GM18517 (cell line): ENCODE measurements at regions not wholly inside any gene's neighbourhood (a gene's known extent, or its start where the extent isn't known, plus 50 kb on each side); places are given as distances from the start of the nearest gene placed in this dataset.
"Not testable (repeated sequence)": the region's sequence is repeated elsewhere in the genome, so short reads cannot be mapped to it uniquely, and the experiment has no call there.

Experiments
- ATAC-seq: cut with Tn5 transposase; IDR thresholded peaks from one replicate; pipeline ENCODE4 v1.9.1; 2021; ENCODE audit warnings: mild to moderate bottlenecking, moderate library complexity; ENCODE audit not compliant: unreplicated experiment

- ATAC-seq = no peak
Measured at GRCh38 chr1:195715652-195716051, 892.6 kb downstream of the KCNT2 start.

GRCh38 chr1:195714248-195714647, 894.0 kb downstream of the KCNT2 start:
- ATAC-seq = no peak

DNA sequence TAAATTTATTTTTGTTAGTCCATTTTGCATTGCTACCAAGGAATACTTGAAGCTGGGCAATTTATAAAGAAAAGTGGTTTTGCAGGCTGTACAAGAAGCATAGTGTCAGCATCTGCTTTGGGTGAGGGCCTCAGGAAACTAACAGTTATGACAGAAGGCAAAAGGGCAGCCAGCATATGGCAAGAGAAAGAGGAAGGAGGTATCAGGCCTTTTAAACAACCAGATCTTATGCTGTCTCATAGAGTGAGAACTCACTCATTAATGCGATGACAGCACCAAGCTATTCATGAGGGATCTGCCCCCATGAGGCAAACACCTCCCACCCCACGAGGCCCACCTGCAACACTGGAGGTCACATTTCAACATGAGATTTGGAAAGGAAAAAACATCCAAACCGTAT, 898.4 kb downstream of the KCNT2 start:
- ATAC-seq = no peak

- ATAC-seq = no peak
Measured at GRCh38 chr1:195704028-195704427, 904.2 kb downstream of the KCNT2 start.

DNA sequence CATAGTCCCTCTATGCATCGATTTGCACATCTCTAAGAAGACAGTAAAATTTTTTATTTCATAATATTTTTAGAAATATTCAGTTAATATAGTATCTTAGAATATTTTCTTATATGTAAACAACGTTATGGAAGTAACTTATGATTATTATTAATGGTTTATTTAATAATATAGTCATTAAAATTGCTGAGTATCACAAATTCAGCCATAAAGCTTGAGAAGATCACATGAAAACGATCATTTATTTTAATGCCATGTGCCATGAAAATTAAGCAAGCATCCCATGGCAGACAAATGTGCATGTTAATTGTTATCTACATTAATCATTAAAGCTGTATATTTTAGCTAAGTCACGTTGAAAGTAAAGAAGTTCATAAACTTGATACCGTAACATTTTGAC, 907.1 kb downstream of the KCNT2 start:
- ATAC-seq = no peak

DNA sequence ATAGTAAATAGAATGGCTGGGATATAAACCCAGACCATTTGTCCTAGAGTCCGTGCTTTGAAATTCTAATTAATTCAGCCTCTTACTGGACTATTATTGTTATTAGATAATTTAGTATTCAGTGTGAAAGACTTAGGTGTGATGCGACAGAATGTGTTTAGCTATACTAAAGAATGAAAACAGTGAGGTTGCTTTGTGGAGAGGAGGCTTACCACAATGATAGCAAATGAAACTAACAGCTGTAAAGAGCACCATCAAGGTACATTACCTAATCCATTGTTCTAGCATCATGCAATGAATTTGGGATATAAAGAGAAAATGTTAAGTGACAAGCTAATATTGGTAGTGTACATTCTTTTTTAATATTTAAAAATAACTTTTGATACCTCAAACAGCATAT, 911.1 kb downstream of the KCNT2 start:
- peak; percentile 98 for ATAC-seq

GRCh38 chr1:195686764-195687163, 921.5 kb downstream of the KCNT2 start:
- ATAC-seq = no peak

- ATAC-seq = no peak
Measured at GRCh38 chr1:195664628-195665027, 943.6 kb downstream of the KCNT2 start.

DNA sequence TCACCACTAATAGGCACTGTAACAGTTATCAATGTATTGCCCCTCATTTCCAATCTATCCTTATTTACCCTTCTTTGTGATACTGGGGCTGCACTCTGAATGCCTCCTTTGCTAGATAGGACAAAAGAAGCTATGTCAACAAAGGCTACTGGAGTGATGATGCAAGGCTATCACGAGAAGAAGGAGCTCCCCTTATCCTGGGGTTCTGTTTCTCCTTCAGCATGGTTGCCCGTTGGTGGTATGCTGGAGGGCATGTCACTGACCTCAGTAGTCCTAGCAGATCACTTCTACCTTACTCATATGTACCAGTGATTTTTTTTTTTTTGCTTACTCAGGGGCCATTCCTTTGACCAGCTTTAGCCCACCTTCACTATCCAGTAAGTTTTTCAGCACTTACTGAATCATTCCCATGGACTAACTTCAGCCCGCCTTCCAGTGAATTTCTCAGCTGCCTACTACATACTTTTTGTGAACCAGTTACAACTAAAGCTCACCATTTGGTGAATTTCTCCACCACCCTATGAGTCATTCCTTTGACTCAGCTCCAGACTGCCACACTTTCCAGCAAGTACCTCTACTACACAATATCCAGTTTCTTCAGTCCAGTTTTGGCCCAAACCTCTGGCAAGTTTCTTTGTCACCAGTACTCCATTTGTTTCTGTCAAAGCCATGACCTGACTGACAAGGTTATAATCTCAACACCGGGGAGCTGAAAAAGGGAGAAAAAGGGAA, 944.5 kb downstream of the KCNT2 start:
- no peak for ATAC-seq

- no peak for ATAC-seq
Measured at GRCh38 chr1:195656780-195657179, 951.5 kb downstream of the KCNT2 start.

DNA sequence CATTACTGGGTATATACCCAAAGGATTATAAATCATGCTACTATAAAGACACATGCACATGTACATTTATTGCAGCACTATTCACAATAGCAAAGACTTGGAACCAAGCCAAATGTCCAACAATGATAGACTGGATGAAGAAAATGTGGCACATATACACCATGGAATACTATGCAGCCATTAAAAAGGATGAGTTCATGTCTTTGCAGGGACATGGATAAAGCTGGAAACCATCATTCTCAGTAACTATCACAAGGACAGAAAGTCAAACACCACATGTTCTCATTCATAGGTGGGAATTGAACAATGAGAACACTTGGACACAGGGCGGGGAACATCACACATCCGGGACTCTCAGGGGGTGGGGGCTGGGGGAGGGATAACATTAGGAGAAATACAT, 959.4 kb downstream of the KCNT2 start:
- not testable (repeated sequence) for ATAC-seq

GRCh38 chr1:195637539-195637938, 970.7 kb downstream of the KCNT2 start:
- no peak for ATAC-seq

GRCh38 chr1:195618287-195618686, 990.0 kb downstream of the KCNT2 start:
- no peak for ATAC-seq

- no peak for ATAC-seq
Measured at GRCh38 chr1:195617106-195617505, 991.1 kb downstream of the KCNT2 start.

- no peak for ATAC-seq
Measured at GRCh38 chr1:195608883-195609282, 999.4 kb downstream of the KCNT2 start.

- no peak for ATAC-seq
Measured at GRCh38 chr1:195606483-195606882, 1001.8 kb downstream of the KCNT2 start.

GRCh38 chr1:195604287-195604686, 1004.0 kb downstream of the KCNT2 start:
- ATAC-seq = no peak

GRCh38 chr1:195597891-195598290, 1010.3 kb downstream of the KCNT2 start:
- no peak for ATAC-seq

- no peak for ATAC-seq
Measured at GRCh38 chr1:195594773-195595172, 1013.5 kb downstream of the KCNT2 start.

GRCh38 chr1:195594322-195594721, 1013.9 kb downstream of the KCNT2 start:
- no peak for ATAC-seq

- no peak for ATAC-seq
Measured at GRCh38 chr1:195591917-195592672, 1016.1 kb downstream of the KCNT2 start.

- no peak for ATAC-seq
Measured at GRCh38 chr1:195590649-195591048, 1017.6 kb downstream of the KCNT2 start.
